K562 (cell line): ENCODE measurements at regions not wholly inside any gene's neighbourhood (a gene's known extent, or its start where the extent isn't known, plus 50 kb on each side); places are given as distances from the start of the nearest gene placed in this dataset.

Source experiments
- ATAC-seq: fragments of 200-7000 bp; cut with Tn5 transposase; 3 replicates; pipeline ENCODE4 v1.9.1; 2020; ENCODE audit warnings: moderate library complexity
- BruUV-seq: library from RNA; stranded (reverse); fragments of 400-500 nt; replicated peaks from 2 replicates; lab custom pipeline; 2021; lab: Mats Ljungman, UMichigan
- CTCF ChIA-PET: fragments of 300-600 bp; formaldehyde crosslinking; extraction: SDS; loops from one replicate; lab custom pipeline; 2021; ENCODE audit warnings: low intra/inter-chr PET ratio; lab: Yijun Ruan, JAX
- POLR2A ChIA-PET: fragments of 300-600, 350-650 bp; sonication (Branson Sonifier 250); formaldehyde crosslinking; extraction: SDS; loops from one replicate; lab custom pipeline; 2021; ENCODE audit warnings: antibody characterized with exemption, inconsistent platforms; lab: Yijun Ruan, JAX
- DNase-seq, 4 experiments: peaks; one replicate each; pipeline versions ENCODE4 v3.0.0 to v3.0.0-alpha.2; 2011 to 2018; ENCODE audit warnings: low spot score in 3 of 4, mixed read lengths in 3 of 4; ENCODE audit errors: extremely low read depth in 1 of 4
- FAIRE-seq: peaks from 2 replicates; lab custom pipeline; 2011; peaks lifted over from hg19 to GRCh38; lab: Jason Lieb, UNC
- H2AFZ ChIP-seq: 2 replicates; pipeline ENCODE4 v1.6.0; 2011; ENCODE audit warnings: low read depth, low read length, control low read depth, inconsistent platforms
- H3K27ac ChIP-seq: fragments of 200-600 bp; 3 replicates; pipeline ENCODE4 v1.8.0; 2011; ENCODE audit warnings: low read depth, mild to moderate bottlenecking, control low read depth, inconsistent platforms, low read length, moderate library complexity, mixed read lengths; ENCODE audit errors: extremely low read depth
- H3K27me3 ChIP-seq, 2 experiments: fragments of 300-600 bp in 1 of 2; 2 replicates in 1 of 2; 3 replicates in 1 of 2; pipeline versions ENCODE4 v1.6.0 to v1.8.0; 2011; ENCODE audit warnings: inconsistent platforms in 2 of 2, low read length in 2 of 2, mild to moderate bottlenecking in 1 of 2, mixed read lengths in 1 of 2, moderate library complexity in 1 of 2; ENCODE audit not compliant: control insufficient read depth in 2 of 2, insufficient read depth in 2 of 2
- H3K36me3 ChIP-seq: fragments of 300-600 bp; 3 replicates; pipeline ENCODE4 v1.8.0; 2011; ENCODE audit warnings: mild to moderate bottlenecking, low read length, inconsistent platforms; ENCODE audit not compliant: control insufficient read depth, insufficient read depth
- H3K4me1 ChIP-seq, 2 experiments: fragments of 200-600 bp in 1 of 2; replicated peaks in 1 of 2; 2 replicates in 1 of 2; 3 replicates in 1 of 2; pipeline versions ENCODE4 v1.5.1 to v1.8.0; 2011; ENCODE audit warnings: inconsistent platforms in 2 of 2, low read length in 2 of 2, mild to moderate bottlenecking in 1 of 2, mixed read lengths in 1 of 2, moderate library complexity in 1 of 2; ENCODE audit not compliant: control insufficient read depth in 2 of 2, insufficient read depth in 2 of 2
- H3K4me2 ChIP-seq: 2 replicates; pipeline ENCODE4 v1.6.1; 2011; ENCODE audit warnings: low read length, control low read depth, inconsistent platforms, mixed read lengths; ENCODE audit not compliant: insufficient read depth
- H3K4me3 ChIP-seq: fragments of 200-600 bp; sonication (generic), shearing (Covaris generic); 2 replicates; pipeline ENCODE4 v1.5.1; 2016; ENCODE audit warnings: control low read depth, inconsistent platforms
- H3K79me2 ChIP-seq: fragments of 200-600 bp; 3 replicates; pipeline ENCODE4 v1.8.0; 2011; ENCODE audit warnings: low read length, inconsistent platforms; ENCODE audit not compliant: control insufficient read depth, insufficient read depth
- H3K9ac ChIP-seq, 2 experiments: 2 replicates each; pipeline versions ENCODE4 v1.6.0 to v1.6.1; 2011; ENCODE audit warnings: low read depth in 2 of 2, low read length in 2 of 2, control low read depth in 1 of 2, inconsistent platforms in 1 of 2, mild to moderate bottlenecking in 1 of 2, mixed read lengths in 1 of 2; ENCODE audit not compliant: insufficient read depth in 1 of 2
- H3K9me1 ChIP-seq: one replicate; pipeline ENCODE4 v1.6.0; 2011; ENCODE audit warnings: inconsistent platforms, mild to moderate bottlenecking, low read length, moderate library complexity; ENCODE audit not compliant: control insufficient read depth, insufficient read depth
- H3K9me3 ChIP-seq: replicated peaks from 2 replicates; pipeline ENCODE4 v1.5.1; 2011; ENCODE audit warnings: low read depth, low read length, inconsistent platforms; ENCODE audit not compliant: control insufficient read depth, insufficient read depth
- H4K20me1 ChIP-seq: replicated peaks from 2 replicates; pipeline ENCODE4 v1.6.1; 2011; ENCODE audit warnings: low read length, inconsistent platforms, mixed read lengths; ENCODE audit not compliant: control insufficient read depth, insufficient read depth
- CHAMP1 ChIP-seq: fragments of 450-650 bp; IDR thresholded peaks from 2 replicates; pipeline ENCODE4 v1.6.1; 2016; ENCODE audit warnings: mild to moderate bottlenecking
- CXXC5 ChIP-seq: fragments of 250-450 bp; sonication (Bioruptor Pico); IDR thresholded peaks from 2 replicates; pipeline ENCODE4 v1.8.0; 2022; ENCODE audit warnings: inconsistent platforms, mild to moderate bottlenecking, moderate library complexity
- DEAF1 ChIP-seq: fragments of 450-650 bp; formaldehyde crosslinking; IDR thresholded peaks from 2 replicates; pipeline ENCODE4 v1.4.0; 2020; ENCODE audit warnings: mild to moderate bottlenecking, moderate library complexity
- MAZ ChIP-seq, 2 experiments: fragments of 450-650 bp in 1 of 2; sonication (generic) in 1 of 2; formaldehyde crosslinking; IDR thresholded peaks in 1 of 2; conservative IDR thresholded peaks in 1 of 2; 2 replicates each; pipeline versions ENCODE4 v1.4.0 to v1.5.0; 2020; ENCODE audit warnings: mild to moderate bottlenecking in 1 of 2, missing genetic modification reagents in 1 of 2
- MYC ChIP-seq, 2 experiments: fragments of 250-450 bp in 1 of 2; sonication (Bioruptor Pico) in 1 of 2; IDR thresholded peaks; 2 replicates each; pipeline versions ENCODE4 v1.5.1 to v1.6.1; 2012 to 2021; ENCODE audit warnings: low read depth in 2 of 2, borderline replicate concordance in 1 of 2, improper control_type of control experiment in 1 of 2, low read length in 1 of 2, mild to moderate bottlenecking in 1 of 2, moderate library complexity in 1 of 2
- NR2F6 ChIP-seq: fragments of 450-650 bp; formaldehyde crosslinking; IDR thresholded peaks from 2 replicates; pipeline ENCODE4 v1.4.0; 2020; ENCODE audit warnings: mild to moderate bottlenecking
- VEZF1 ChIP-seq: fragments of 200-800 bp; sonication (Bioruptor generic); IDR thresholded peaks from 2 replicates; pipeline ENCODE4 v1.6.1; 2017; ENCODE audit warnings: missing genetic modification characterization, missing compliant biosample characterization
- YBX1 ChIP-seq: fragments of 450-650 bp; IDR thresholded peaks from 2 replicates; pipeline ENCODE4 v1.7.1; 2016; ENCODE audit warnings: mild to moderate bottlenecking
- ZBTB8A ChIP-seq: fragments of 450-650 bp; IDR thresholded peaks from 2 replicates; pipeline ENCODE4 v1.6.1; 2018; ENCODE audit warnings: mild to moderate bottlenecking, moderate library complexity; ENCODE audit not compliant: partially characterized antibody
- ZNF41 ChIP-seq: fragments of 250-450 bp; sonication (Bioruptor Pico); conservative IDR thresholded peaks from 2 replicates; pipeline ENCODE4 v1.4.0; 2020; ENCODE audit warnings: mild to moderate bottlenecking
- ZNF436 ChIP-seq: fragments of 250-450, 450-650 bp; sonication (Bioruptor Pico); formaldehyde crosslinking; IDR thresholded peaks from 2 replicates; pipeline ENCODE4 v1.7.0; 2020; ENCODE audit warnings: mild to moderate bottlenecking
- ZNF644 ChIP-seq: fragments of 200-800 bp; sonication (Bioruptor generic); IDR thresholded peaks from 2 replicates; pipeline ENCODE4 v1.6.1; 2016; ENCODE audit warnings: low read depth, missing genetic modification characterization, missing compliant biosample characterization
- WGBS: fragments of 100-300 bp; shearing (Covaris generic); methylation state at CpG from one replicate; pipeline ENCODE4 v1.1.6; 2016; ENCODE audit warnings: low coverage, mixed read lengths; ENCODE audit not compliant: insufficient coverage; ENCODE audit errors: missing lambda C conversion rate; 5-methylcytosine and 5-hydroxymethylcytosine counted together
- in situ Hi-C: fragments of 300-500 bp; cut with MboI; formaldehyde crosslinking; loops from 4 replicates; pipeline ENCODE4 v1.15.0; 2018; ENCODE audit warnings: inconsistent platforms, mixed read lengths
- intact Hi-C: fragments of 100-400 bp; cut with micrococcal nuclease; formaldehyde crosslinking; loops from 2 replicates; pipeline ENCODE4 v1.14.2; 2022
- TF ChIP-seq, protein P1 (sequence below), 2 experiments: fragments of 250-450 bp in 1 of 2; fragments of 450-650 bp in 1 of 2; sonication (Bioruptor Pico) in 1 of 2; IDR thresholded peaks; 2 replicates each; pipeline versions ENCODE4 v1.6.1 to v1.8.0; 2016 to 2021; ENCODE audit warnings: mild to moderate bottlenecking in 2 of 2, moderate library complexity in 2 of 2, missing compliant biosample characterization in 1 of 2, missing genetic modification characterization in 1 of 2
- TF ChIP-seq, protein P2 (sequence below): fragments of 450-650 bp; IDR thresholded peaks from 2 replicates; pipeline ENCODE4 v1.6.1; 2017; ENCODE audit warnings: antibody characterized with exemption

GRCh38 chr19:31211088-31211487, 138.1 kb downstream of the TSHZ3 start:
- no peak for ATAC-seq
- ChIA-PET CTCF (no interaction called here), POLR2A (no interaction called here)
- no peak for FAIRE-seq
- Histone ChIP-seq H3K4me3 (no peak overlapping the region), H3K27ac (no peak overlapping the region), H2AFZ (no peak overlapping the region), H3K9me3 (no peaks in the 10 kb centered on the region), H4K20me1 (no peaks in the 10 kb centered on the region), H3K9ac (no peak overlapping the region), H3K9me1 (no peaks in the 10 kb centered on the region), H3K27me3 (no peaks in the 10 kb centered on the region; a peak in 1 of 5 replicates), H3K4me1 (no peaks in the 10 kb centered on the region), H3K36me3 (no peaks in the 10 kb centered on the region), H3K4me2 (no peak overlapping the region), H3K79me2 (no peaks in the 10 kb centered on the region)
- no peak for DNase-seq
- intact Hi-C loops (no loop called here), in situ Hi-C loops (no loop called here)
- 0% methylated on average over 3 of the region's 3 CpGs for WGBS
- no TSS peak for BruUV-seq
- TF ChIP-seq DEAF1 (no peak), CXXC5 (CRISPR knock-in tag) (no peak), VEZF1 (no peak), MAZ (CRISPR knock-in tag; conservative IDR thresholded peaks at IDR 0.05 in 1 of 2, IDR thresholded peaks at IDR 0.05 in 1 of 2) (no peak), YBX1 (no peak), CHAMP1 (no peak), ZNF41 (CRISPR knock-in tag) (no peak), ZNF644 (tag) (no peak), NR2F6 (CRISPR knock-in tag) (no peak), MYC (IDR thresholded peaks at IDR 0.05; ENCODE audit: low read depth, low read length) (no peak), MYC (CRISPR knock-in tag; IDR thresholded peaks at IDR 0.05; ENCODE audit: borderline replicate concordance, low read depth) (no peak), ZBTB8A (no peak), ZNF436 (CRISPR knock-in tag) (no peak)
- TF ChIP-seq, protein P1, sequence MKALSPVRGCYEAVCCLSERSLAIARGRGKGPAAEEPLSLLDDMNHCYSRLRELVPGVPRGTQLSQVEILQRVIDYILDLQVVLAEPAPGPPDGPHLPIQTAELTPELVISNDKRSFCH (CRISPR knock-in tag; IDR thresholded peaks at IDR 0.05): no peak
- TF ChIP-seq, protein P1 (tag; IDR thresholded peaks at IDR 0.05): no peak
- TF ChIP-seq, protein P2, sequence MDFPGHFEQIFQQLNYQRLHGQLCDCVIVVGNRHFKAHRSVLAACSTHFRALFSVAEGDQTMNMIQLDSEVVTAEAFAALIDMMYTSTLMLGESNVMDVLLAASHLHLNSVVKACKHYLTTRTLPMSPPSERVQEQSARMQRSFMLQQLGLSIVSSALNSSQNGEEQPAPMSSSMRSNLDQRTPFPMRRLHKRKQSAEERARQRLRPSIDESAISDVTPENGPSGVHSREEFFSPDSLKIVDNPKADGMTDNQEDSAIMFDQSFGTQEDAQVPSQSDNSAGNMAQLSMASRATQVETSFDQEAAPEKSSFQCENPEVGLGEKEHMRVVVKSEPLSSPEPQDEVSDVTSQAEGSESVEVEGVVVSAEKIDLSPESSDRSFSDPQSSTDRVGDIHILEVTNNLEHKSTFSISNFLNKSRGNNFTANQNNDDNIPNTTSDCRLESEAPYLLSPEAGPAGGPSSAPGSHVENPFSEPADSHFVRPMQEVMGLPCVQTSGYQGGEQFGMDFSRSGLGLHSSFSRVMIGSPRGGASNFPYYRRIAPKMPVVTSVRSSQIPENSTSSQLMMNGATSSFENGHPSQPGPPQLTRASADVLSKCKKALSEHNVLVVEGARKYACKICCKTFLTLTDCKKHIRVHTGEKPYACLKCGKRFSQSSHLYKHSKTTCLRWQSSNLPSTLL: no peak
